DMS114 treated with DMSO at 0.1 percent for 48 hours (cell line): ENCODE measurements at regions not wholly inside any gene's neighbourhood (a gene's known extent, or its start where the extent isn't known, plus 50 kb on each side); places are given as distances from the start of the nearest gene placed in this dataset.
"Not testable (repeated sequence)": the region's sequence is repeated elsewhere in the genome, so short reads cannot be mapped to it uniquely, and the experiment has no call there.

Source experiments
- DNase-seq: peaks from one replicate; lab custom pipeline; 2025; ENCODE audit not compliant: unreplicated experiment; lab: John Stamatoyannopoulos, UW

DNA sequence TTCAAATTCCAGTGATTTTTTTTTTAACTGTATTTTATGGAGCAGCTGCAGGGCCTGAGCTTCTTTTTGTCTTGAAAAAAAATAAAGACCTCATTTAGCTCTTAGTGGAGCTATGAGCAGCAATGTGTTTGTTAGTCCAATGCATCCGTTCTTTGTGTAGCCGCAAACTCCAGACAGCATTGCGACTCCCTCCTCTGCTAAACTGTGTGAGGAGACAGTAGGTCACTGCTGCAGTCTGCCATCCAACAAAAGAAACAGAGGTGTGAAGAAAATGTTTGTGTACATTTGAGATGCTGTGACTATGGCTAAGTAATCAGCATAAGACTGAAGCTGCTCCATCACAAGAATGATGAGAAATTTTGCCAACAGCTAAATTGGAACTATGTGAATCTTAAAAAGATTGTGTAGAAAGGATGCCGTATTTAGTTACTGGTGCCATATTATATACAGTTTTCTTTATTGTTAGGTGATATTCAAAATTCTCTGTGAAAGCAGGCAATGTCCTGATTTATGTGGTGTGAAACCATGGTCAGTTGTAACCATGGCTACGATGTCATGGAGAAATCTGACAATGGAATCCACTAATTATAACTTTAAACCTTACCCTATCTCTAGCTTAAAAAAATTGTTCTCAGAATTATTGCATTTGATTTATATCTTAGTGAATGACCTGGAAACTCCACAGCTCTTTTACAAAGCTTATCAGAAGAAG is 428.8 kb upstream of the EPHA7 start:
- no peak for DNase-seq

GRCh38 chr6:93842178-93842577 is 422.8 kb upstream of the EPHA7 start:
- no peak for DNase-seq

DNA sequence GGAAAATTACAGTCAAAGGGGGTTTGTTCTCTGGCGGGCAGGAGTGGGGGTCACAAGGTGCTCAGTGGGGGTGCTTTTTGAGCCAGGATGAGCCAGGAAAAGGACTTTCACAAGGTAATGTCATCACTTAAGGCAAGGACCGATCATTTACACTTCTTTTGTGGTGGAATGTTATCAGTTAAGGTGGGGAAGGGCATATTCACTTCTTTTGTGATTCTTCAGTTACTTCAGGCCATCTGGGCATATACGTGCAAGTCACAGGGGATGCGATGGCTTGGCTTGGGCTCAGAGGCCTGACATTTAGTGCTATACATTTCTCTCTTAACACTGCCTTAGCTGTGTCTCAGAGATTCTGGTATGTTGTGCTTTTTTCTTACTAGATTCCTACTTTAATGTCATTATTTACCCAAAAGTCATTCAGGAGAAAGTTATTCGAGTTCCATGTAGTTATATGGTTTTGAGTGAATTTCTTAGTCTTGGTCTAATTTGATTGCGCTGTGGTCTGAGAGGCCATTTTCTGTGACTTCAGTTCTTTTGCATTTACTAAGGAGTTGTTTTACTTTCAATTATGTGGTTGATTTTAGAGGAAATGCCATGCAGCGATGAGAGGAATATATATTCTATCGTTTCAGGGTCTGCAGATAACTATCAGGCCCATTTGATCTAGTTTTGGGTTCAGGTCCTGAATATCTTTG is 416.2 kb upstream of the EPHA7 start:
- not testable (repeated sequence) for DNase-seq

DNA sequence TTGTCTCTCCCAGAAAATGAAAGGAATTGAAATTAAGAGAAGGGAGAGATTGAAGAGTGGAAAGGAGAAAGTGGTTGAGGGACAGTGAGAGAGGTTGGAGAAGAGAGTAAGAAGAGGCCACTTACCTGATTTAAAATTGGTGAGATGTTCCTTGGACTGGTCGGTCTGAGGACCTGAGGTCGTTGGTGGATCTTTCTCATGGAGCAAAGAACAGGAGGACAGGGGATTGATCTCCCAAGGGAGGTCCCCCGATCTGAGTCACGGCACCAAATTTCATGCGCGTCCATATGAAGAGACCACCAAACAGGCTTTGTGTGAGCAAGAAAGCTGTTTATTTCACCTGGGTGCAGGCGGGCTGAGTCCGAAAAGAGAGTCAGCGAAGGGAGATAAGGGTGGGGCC is 415.7 kb upstream of the EPHA7 start:
- DNase-seq: not testable (repeated sequence)

DNA sequence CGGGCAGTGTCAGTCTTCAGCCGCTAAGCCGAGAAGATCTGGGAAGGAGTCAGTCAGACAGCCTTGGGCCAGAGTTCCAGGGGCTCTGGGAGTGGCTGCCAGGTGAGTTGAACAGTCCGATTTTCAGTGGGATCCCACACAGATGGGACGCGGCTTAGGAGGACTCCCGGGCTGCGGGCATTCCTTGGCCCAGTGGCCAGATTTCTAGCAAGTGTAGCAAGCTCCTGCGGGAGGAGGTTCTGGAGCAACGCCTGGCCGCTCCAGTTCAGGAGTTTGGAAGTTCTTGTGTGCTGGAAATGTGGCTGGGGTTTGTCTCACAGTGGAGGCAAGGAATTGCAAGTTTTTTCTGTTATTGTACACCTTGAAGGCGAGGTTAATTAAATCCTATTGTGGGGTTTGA is 414.0 kb upstream of the EPHA7 start:
- not testable (repeated sequence) for DNase-seq

GRCh38 chr6:93829757-93830156 is 410.4 kb upstream of the EPHA7 start:
- DNase-seq: not testable (repeated sequence)

DNA sequence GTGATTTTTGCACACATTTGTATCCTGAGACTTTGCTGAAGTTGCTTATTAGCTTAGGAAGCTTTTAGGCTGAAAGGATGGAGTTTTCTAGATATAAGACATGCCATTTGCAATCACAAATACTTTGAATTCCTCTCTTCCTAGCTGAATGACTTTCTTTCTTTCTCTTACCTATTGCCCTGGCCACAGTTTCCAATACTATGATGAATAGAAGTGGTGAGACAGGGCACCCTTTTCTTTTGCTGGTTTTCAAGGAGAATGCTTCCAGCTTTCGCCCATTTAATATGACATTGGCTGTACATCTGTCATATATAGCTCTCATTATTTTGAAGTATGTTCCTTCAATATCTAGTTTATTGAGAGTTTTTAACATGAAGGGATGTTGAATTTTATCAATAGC is 409.6 kb upstream of the EPHA7 start:
- DNase-seq: no peak

GRCh38 chr6:93828553-93828952 is 409.2 kb upstream of the EPHA7 start:
- no peak for DNase-seq

DNA sequence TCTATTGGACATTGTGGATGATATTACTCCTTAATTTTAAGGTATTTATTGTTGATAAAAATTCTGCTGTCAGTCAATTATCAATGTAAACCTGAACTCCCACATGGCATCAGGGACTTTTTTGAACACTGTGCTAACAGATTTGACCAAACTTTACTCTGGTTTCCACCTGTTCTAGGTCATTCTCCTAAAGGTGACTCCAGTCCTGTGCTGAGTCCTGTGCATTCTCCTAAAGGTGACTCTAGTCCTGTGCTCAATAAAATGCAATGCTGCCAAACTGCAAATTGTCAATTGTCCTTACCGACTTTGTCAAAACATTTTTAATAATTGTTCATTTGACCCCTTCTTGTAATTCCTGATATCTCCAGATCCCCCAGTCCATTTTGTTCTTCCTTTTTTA is 408.4 kb upstream of the EPHA7 start:
- DNase-seq: no peak

- no peak for DNase-seq
These were observed 406.6 kb upstream of the EPHA7 start for GRCh38 chr6:93825950-93826349.

- DNase-seq: no peak
These were observed 404.1 kb upstream of the EPHA7 start for GRCh38 chr6:93823489-93823888.

GRCh38 chr6:93822434-93823265 is 403.3 kb upstream of the EPHA7 start:
- DNase-seq: no peak

- DNase-seq: no peak
These were observed 402.6 kb upstream of the EPHA7 start for GRCh38 chr6:93821953-93822352.

GRCh38 chr6:93820465-93821082 is 401.2 kb upstream of the EPHA7 start:
- DNase-seq: no peak

DNA sequence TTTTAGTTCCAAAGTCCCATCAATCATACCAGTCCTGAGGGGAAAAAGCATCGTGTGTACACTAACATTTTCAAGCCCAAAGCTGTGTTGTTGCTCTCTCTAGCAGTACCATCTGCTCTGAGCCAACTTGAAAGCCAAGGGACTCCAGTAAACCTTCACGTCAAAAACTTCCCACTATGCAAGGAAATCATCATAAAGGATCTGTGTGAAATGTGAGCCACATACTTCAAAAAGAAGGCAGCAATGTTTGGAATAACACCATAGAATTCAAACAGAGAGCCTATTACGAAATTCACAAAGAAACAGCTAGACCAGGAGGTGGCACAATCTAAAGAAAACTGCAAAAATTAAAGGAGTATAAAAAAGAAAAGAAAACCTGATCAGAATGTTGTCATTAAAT is 399.8 kb upstream of the EPHA7 start:
- no peak for DNase-seq

DNA sequence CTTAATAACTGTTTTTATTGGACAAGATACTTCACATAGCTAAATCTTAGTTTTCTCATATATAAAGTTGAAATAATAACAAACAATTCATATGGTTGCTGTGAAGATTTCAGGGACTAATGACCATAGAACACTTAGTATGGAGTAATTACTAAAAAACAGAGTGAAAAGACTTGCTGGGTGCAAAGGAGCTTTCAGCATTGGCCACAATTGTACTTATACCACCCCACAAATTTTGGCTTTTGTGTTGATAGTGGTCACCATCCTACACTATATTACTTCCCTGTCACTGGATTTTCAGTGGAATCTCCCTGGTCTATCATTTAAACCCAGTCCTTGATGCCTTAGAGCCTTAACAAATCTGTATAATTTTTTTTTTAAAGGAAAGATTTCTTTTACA is 398.6 kb upstream of the EPHA7 start:
- no peak for DNase-seq

DNA sequence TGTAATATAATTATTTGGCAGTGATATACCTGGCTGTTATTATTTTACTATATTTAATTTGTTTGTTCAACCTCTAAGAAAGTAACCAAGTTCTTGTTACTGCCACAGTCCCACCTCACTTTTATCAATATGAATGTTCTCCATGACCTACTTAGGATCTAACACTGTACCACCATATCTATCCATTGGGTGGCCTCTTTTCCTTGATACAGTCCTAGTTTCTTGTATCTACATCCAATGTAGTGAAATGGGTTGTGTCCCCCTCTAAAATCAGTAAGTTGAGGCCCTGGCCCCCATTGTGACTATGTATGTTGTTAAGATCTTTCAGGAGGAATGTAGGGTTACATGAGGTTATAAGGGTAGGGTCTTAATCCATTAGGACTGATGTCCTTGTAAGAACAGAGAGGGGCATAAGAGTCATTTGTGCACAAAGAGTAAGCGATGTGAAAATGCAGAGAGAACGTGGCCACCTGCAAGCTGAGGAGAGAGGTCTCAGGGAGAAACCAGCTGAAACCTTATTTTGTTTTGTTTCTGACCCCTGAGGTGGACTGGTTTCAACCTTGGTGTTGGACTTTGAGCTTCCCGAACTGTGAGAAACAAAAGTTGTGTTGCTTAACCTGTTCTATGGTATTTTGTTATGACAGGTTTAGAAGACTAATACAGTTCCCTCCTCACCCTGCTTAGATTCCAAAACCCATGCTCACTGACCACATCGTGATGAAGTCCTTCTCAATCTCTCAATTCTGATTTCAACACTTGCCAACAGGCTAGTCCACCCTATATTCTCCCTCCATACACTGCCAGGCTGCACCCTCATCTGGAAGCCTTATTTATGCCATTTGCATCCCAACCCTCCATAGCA is 387.3 kb upstream of the EPHA7 start:
- no peak for DNase-seq

- no peak for DNase-seq
These were observed 381.9 kb upstream of the EPHA7 start for GRCh38 chr6:93801101-93801847.

DNA sequence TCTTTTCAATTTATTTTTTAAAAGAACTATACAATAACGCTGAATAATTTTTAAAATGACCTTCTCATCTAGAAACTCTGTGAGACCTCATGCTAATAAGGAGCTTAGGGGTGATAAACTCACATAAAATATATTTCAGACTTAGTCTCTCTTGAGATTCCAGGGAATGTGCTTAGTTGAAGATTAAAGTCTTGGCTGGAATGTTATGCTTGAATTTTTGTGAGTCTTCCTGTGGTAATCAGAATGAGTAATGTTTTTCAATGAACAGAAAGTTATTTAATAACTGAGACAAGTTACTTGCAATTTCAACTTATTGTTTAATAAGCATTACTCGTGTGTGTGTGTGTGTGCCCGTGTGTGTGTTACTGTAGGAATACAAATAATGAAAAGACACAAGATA is 379.9 kb upstream of the EPHA7 start:
- DNase-seq: no peak

DNA sequence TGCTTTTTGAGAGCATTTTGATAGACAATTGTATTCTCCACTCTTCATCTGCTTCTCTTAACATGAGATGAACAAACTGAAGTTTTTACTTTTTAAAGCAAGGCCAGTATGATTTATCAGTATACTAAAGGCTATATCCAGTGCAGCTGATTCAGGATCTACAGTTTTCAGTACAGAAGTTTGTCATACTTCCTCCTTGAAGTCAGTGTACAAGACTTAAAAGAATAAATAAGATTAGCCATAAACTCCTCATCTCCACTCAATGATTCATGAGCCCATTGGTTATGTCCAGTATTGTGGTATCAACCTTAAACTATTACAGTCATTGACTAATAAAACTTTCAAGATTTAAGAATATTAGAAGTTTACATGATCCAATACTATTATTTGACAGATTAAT is 374.8 kb upstream of the EPHA7 start:
- DNase-seq: no peak
